ENCODE measurements at regions not wholly inside any gene's neighbourhood (a gene's known extent, or its start where the extent isn't known, plus 50 kb on each side); places are given as distances from the start of the nearest gene placed in this dataset.
"Not testable (repeated sequence)": the region's sequence is repeated elsewhere in the genome, so short reads cannot be mapped to it uniquely, and the experiment has no call there.

DNA sequence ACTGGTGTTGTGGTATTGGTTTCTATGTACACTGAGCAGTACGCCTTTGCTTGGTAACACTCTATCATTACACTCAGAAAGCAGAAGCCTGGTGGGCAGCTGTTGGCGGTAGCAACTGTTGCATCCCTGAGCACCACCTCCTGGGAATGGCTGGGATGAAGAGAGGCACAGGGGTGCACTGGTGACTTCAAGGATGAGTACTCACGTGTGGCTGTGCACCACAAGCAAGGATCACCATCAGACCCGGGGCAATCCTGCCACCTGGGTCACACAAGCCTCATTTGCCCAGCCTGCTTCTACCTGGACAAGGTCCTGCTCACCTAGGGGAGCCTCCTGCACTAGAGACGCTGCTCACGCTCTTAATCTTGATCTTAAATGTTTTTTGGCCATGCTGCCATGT lies 336.4 kb downstream of the SI start:
- no peak for DNase-seq

DNA sequence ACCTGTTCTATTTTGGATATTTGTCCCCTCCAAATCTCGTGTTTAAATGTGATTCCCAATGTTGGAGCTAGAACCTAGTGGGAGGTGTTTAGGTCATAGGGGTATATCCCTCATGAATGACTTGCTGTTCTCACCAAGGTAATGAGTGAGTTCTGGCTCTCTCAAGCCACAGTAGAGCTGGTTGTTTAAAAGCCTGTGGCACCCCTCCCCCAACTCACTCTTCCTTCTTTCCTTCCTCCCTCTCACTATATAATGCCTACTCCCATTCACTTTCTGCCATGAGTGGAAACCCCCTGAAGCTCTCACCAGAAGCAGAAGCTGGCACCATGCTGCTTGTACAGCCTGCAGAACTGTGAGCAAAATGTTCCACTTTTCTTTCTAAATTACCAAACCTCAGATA lies 341.1 kb downstream of the SI start:
- no peak for DNase-seq

DNA sequence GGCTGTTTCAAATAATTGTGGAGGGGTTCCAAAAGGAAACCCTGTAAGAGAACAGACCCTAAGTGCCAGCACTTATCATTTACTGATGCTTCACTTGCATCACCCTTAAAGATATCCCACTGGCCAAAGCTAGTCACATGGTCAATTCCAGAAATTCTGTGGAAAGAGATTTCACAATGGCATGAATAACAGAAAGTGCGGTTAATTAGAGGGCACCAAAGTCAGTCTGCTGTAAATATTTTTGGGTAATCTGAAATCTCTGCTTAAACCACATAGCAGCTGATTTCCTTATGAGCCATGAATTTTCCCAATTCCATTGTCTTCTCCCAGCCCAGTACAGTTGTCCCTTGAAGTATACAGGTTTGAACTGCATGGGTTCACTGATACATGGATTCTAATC lies 346.1 kb downstream of the SI start:
- no peak for DNase-seq

DNA sequence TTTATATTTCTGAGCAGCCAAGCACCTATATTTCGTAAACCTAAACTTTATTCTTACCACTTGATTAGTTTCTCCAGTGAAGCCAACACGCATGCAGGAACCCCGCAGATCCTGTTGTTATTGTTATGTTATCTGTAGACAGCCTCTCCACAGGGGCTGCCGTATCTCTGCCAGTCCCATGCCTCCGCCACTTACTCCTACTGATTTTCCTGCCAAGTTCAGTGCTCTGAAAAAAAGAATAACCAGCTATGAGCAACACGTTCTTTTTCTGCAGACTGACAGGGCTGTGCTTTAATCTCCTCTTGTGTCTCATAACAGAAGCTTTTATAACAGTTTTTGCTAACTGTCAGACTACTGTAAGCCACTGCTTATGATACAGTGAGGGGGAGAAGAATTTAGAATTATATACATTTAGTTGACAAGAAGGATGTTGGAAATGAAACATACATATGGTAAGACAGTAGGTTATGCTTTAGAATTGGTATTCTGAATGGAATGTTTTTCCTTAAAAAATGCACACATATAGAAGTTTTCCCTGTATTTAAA lies 347.4 kb downstream of the SI start:
- DNase-seq: no peak

DNA sequence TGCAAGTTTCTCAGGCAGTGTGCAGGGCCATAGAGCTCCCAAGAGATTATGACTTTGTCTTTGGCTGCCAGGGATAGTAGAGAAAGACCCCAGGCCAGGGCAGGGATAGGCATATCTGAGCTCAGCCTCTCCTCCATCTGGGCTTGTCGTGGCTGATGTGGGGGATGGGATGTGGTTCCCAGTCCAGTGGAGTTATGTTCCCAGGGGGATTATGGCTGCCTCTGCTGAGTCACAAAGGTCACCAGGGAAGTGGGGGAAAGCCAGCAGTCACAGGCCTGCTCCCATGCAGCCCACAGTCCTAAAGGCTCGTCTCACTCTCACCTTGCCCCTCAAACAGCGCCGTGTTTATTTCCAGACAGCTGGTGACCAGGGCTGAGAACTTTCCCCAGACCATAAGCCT lies 354.9 kb downstream of the SI start:
- DNase-seq: no peak

DNA sequence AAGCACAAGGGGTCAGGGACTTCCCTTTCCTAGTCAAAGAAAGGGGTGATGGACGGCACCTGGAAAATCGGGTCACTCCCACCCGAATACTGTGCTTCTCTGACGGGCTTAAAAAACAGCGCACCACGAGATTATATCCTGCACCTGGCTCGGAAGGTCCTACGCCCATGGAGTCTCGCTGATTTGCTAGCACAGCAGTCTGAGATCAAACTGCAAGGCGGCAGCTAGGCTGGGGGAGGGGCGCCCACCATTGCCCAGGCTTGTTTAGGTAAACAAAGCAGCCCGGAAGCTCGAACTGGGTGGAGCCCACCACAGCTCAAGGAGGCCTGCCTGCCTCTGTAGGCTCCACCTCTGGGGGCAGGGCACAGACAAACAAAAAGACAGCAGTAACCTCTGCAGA lies 375.5 kb downstream of the SI start:
- DNase-seq: not testable (repeated sequence)

DNA sequence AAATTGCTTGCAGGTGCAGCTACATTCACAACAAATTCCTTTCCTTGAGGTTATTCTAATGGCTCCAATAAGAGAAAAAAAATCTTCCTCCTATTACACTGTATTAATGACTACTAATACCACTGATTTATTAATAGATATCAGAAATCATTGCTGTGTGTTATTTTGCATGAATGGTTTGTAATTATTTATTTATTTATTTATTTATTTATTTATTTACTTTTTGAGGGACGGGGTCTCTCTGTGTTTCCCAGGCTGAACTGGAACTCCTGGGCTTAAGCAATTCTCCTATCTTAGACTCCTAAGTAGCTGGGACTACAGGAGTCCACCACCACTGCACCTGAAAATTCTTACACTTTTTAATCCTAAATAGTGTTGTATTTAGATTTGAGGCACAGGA lies 390.4 kb downstream of the SI start:
- no peak for DNase-seq

DNA sequence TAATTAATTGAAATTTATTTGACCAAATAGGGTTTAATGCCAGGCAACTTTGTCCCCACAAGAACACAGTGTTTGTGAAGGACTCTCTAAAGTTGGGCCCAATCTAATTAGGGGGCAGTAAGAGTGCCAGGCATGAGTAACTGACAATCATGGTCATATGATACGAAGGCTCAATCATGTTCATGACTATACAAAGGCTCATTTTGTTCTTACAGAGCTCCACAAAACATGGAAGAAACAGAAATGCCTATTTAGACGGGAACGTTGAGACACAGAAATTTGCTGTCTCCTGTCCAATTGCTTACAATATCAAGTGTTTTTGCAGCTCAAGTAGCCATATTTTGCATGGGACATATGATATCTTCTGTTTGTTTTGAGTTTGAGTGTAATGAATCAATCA lies 391.1 kb downstream of the SI start:
- DNase-seq: no peak

DNA sequence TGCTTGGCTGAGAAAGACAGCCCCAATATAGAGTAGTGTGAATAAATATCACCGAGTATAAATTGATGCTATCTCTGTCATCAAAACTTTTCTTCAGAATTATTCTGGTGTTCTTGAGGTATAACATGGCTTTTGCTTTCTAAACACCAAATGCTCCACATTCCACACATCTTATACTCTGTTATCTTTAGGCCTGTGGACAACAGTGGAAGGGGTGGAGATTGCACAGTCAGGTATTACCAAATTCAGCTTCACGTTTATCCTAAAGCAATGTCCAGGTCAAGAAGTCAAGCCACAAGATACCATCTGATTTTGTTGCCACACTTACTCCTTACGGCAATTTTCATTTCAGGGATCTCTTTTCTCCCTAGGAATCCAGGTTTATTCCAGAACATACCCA lies 394.8 kb downstream of the SI start:
- no peak for DNase-seq

DNA sequence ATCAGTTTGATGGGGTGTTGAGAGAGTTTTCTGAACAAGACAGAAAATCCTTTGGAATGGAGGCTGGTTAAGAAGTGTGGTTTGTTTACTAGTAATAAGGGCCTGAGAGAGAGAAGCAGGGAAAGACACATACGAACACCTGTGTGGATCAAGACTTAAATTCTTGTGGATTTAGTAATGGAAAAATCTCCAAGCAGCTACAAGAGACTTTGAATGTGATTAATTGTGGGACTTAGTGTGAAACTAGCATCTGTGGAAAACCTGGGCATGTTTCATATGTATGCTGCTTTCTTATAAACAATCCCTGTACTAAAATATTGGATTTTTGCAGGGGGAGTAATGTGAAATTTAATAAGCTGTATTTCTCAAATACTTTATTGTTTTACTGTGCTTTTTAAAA lies 399.1 kb downstream of the SI start:
- DNase-seq: no peak

DNA sequence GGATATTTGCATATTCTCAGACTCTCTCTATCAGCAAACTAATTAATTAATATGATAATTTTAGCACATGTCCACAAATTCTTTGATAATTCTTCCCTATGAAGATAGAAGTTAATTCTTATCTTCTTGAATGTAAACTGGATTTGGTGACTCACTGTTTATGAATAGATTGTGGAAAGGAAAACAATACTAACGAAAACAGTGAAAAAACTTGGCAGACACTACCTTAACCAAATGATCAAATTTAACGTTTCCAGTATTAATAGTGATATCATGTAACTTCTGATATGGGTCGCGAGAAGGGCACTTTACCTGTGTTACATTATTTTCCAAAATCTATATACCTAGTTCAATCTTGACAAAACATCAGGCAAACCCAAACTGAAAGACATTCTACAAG lies 401.0 kb downstream of the SI start:
- DNase-seq: no peak

DNA sequence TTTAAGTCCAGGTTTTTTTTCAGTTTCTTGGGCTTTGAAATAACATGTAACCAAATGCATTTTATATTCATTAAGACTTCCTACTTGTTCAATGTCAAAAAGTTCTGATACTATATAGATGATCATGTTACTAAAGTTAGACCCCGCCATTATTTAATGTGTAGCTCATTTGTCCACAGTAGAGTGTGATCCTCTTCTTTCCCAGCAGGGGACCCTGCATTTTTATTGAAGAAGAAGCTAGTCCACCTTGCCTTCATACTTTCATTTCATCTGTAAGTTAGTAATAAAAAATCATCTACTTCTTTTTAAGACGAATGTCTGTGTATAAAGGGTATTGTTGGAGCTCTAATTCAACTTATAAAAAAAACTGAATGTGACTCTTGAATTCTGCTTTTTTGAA lies 404.6 kb downstream of the SI start:
- DNase-seq: no peak

DNA sequence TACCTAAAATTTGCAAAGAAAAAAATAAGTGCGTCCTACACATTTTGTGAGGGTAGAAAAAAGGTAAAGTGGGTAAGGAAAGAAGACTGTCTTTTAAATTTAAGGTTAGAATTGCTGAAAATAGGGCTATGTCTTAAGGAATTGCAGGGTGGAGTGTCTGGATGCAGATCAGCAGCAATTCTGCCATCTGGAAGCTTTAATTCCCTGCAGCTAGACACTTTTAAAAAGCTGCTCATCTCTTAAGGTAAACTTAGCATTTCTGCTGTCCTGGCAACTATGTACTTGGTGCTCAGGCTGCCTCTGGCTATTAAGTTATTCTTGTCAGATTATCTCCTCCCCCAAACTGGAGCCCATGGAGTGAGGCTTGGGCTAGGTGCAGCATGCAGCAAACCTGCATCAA lies 420.2 kb downstream of the SI start:
- no peak for DNase-seq

DNA sequence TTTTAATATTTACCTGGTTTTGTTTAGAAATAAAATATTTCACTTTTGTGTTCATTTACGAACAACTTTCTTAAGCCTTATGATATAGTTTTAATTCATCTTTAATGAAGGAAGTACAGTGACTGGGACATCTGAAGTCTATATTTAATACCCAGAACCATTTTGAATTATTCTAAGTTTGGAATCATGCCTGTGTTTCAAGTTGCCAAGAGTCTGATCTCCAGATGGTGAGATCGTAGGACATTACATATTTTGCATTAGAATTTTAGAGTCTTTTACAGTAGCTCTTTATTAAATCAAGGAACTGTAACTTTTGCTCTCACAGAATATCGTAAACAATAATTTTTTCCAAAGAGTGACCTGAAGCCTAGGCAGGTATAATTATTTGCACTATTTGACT lies 420.7 kb downstream of the SI start:
- DNase-seq: no peak

DNA sequence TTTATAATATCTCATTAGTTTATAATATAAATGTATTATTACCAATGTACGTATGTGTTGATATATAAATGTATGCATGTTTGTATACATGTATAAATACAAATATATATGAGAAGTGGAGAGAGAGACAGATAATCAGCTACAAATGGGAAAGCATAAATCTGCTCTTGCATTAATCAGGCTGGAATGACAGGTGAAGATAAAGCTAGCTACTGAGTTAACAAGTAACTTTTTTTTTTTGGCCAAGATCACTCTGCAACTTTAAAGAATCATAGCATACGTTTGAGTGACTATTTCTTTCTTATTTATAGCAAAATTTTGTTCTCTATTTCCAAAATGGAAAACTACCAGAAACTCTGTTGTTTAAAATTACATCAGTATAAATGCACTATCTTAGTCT lies 422.8 kb downstream of the SI start:
- no peak for DNase-seq

DNA sequence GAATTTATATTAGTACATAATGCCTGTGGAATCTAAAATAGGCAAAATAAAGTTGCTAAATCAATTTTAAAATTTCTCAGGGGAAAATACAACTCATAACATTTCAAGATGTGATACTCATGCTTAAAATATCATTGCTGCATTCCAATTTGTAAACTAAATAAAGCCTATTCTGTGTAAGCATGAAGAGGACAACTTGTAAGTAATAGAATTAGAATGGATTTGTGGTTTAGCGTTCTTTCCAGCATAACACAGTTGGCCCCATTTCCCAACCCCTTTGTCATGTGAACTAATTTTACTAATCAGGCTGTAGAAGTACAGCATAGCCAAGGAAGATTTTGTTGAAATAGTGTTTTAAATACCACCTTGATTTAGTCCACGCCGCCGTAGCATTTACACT lies 437.2 kb downstream of the SI start:
- no peak for DNase-seq

DNA sequence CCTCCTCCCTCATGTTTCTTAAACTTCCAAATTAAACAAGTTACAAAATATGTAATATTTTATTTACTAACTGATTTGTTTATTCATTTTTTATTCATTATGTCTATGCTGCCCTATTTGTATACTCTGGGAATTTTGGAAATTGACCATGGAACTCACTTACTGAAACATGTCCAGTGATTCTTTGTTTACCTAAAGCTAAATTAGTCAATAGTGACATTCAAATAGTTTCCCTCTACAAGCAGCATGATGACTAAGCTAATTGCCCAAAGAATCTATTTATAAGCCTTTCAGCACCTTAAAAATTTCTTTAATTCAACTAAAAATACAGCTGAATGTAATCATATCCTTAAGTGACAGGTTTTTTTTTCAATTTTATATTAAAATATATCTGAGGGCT lies 437.7 kb downstream of the SI start:
- DNase-seq: no peak

DNA sequence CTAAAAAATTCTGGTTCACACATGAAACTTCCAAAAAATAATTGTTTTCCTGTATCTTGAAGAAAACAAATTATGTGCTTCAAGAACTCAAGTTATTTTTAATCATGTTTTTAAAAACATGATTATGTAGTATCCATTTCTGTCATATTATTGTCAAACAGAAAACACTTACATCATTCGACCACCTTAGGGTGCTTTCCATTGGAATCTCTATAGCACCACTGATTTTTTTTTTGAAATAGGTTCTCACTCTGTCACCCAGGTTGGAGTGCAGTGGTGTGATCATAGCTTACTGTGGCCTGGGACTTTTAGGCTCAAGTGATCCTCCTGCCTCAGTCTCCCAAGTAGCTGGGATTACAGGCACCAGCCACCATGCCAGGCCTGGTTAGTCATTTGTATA lies 457.3 kb downstream of the SI start:
- no peak for DNase-seq

DNA sequence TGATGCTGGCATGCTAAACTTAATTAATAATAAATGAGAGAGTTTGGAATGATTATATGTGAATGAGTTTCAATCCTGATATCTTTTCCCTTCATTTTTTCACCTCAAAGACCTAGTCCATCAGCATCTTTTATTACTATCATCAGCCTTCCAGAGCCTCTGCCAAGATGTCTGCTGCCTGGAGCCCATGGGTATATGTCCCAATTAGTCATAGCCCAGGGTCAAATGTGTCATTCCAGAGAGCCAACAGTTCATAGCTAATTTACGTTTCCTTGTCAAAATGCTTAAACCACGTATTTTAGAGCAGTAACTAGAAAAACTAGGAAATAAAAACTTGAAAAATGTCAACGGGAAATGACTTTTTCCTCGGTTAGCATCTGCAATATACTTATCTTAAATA lies 457.9 kb downstream of the SI start:
- no peak for DNase-seq

DNA sequence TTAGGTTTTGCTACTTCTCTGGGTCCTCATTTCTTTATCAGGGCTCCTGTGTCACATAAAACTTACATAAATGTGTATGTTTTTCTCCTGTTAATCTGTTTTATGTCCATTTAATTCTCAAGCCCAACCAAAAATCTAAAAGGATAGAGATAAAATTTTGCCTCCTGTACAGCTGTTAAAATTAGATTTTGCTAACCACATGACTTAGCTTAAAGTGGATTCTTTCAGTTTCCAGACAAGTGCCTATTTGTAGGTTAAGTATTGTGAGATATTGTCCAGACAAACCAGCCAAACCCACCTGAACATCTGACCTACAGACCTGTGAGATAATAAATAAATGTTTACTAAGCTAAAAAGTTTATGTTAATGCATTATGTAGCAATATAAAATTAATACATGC lies 465.5 kb downstream of the SI start:
- DNase-seq: no peak

DNA sequence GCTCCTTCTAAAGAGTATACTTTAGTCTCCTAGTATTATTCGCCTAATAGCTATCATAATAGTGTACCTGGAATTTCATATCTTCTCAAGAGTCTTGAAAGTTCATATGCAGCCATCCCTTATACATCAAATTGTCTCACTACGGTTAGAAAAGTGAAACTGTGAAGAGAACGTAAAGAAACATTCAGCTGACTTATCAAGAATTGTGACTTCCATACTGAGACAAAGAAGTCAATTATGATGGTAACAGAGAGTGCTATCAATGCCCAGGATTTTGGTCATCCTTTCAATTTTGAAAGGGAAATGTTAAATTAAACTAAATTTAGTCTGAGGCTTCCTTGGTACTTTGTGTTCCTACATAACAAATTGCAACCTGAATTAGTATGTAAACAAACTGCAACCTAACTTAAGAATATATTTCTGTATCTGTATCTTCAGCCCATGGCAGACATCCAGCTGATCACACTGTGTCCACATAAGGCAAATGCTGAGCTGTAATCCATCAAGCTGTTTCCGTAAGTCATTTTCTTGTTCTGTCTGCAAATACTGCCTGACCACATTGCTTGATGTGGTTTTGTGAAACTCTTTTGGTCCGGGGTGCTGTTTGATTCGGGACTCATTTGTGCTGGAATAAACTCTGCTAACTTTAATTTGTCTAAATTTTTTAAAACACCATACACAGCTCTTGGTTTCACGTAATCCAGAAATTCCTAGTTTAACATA lies 469.6 kb downstream of the SI start:
- DNase-seq: no peak

DNA sequence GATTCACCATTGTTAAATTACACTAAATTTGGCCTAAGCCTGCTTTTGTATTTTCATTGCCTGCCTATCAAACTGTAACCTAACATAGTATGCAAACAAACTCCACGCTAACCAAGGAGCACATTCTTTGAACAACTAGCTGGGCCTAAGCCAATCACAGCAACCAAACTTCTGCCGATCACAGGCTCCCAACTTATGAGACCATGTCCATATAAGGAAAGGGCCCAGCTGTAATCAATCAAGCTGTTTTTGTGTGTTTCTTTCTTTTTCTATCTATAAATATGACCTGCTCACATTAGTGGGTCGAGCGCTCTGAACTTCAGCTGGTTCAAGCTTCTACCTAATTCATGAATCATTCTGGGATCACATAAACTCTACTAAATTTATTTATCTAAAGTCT lies 473.6 kb downstream of the SI start:
- no peak for DNase-seq

DNA sequence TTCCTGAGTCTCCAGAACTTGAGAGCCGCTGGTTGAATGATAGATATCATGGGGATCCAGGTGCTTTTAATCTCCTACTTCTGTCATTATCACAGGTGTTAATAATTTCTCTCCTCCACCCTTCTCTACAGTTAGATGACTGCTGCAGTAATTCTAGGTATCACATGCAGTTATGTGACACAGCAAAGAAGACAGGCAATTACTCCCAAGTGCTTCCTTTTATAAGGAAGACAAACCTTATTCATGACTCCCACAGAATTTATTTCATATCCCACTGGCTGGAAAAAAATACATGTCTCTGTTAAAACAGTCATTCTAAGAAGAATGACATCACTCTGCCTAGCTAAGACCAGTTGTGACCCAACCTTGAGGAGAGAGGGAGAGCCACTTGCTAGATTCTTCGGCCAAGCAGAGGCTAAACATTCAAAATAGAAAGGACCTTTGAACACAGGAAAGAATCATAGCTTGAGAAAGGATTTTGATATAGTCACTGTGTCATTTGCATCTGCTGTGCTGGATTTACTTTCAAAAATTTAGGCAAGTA lies 500.6 kb downstream of the SI start:
- DNase-seq: no peak

DNA sequence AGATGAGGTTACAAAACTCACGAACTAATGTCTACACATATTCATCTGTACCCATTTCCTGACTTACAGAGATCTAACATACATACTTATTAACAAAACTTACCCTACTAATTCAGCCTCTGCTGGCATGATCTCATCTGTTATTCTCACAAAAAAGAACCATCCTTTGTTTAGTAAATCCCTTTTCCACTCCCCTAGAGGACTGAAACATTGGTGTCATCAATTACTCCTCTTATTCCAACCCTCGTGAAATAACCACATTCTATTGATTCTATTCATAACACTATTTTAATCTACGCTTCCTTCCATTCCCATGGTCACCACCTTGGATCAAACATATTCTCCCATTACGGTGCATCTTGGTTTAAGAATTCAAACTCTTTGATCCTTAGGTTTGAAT lies 505.9 kb downstream of the SI start:
- DNase-seq: no peak

DNA sequence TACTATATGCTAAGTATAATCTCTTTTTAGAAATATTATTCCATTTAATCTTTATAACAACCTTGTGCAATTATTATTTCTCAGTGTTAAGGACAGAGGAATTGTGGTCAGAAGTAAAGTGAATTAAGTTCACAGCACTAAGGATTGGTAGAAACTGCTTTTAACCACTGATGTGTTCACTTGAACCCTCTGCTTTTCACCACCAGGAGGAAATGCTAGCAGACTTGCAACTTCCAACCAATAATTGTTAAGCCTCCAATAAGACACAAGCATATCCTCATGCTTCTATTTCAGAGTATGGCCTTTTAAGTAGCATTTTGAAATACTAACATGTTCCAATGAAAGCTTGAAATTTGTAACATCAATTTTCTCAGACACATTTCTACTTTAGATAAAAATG lies 527.4 kb downstream of the SI start:
- no peak for DNase-seq

Data from suppressor macrophage treated with lipopolysaccharide for 4 hours (primary cell).